Activated naive CD4-positive, alpha-beta T cell treated with anti-CD3 and anti-CD28 coated beads, Interleukin-2, amount 10 ng/mL, durations not matched to agents 7 days and 5 days (primary cell): ENCODE measurements at regions not wholly inside any gene's neighbourhood (a gene's known extent, or its start where the extent isn't known, plus 50 kb on each side); places are given as distances from the start of the nearest gene placed in this dataset.

Experiments used
- CTCF ChIA-PET: fragments of 350-600 bp; sonication (Branson Sonifier 250); formaldehyde crosslinking; loops from one replicate; lab custom pipeline; 2021; ENCODE audit warnings: antibody characterized with exemption; lab: Charles Lee
- DNase-seq: peaks from one replicate; pipeline ENCODE4 v3.0.0-alpha.2; 2020
- H3K27ac Mint-ChIP-seq: one replicate; pipeline ENCODE4 v1.8.0; 2021; ENCODE audit warnings: mild to moderate bottlenecking, moderate library complexity, mixed read lengths
- H3K27me3 Mint-ChIP-seq: one replicate; pipeline ENCODE4 v1.8.0; 2021; ENCODE audit warnings: mild to moderate bottlenecking, mixed read lengths
- H3K36me3 Mint-ChIP-seq: one replicate; pipeline ENCODE4 v1.8.0; 2021; ENCODE audit warnings: mixed read lengths
- H3K4me1 Mint-ChIP-seq: one replicate; pipeline ENCODE4 v1.8.0; 2021; ENCODE audit warnings: mixed read lengths
- H3K4me3 Mint-ChIP-seq: one replicate; pipeline ENCODE4 v1.8.0; 2021; ENCODE audit warnings: mild to moderate bottlenecking, moderate library complexity, mixed read lengths
- H3K9me3 Mint-ChIP-seq: one replicate; pipeline ENCODE4 v1.8.0; 2021; ENCODE audit warnings: mixed read lengths

DNA sequence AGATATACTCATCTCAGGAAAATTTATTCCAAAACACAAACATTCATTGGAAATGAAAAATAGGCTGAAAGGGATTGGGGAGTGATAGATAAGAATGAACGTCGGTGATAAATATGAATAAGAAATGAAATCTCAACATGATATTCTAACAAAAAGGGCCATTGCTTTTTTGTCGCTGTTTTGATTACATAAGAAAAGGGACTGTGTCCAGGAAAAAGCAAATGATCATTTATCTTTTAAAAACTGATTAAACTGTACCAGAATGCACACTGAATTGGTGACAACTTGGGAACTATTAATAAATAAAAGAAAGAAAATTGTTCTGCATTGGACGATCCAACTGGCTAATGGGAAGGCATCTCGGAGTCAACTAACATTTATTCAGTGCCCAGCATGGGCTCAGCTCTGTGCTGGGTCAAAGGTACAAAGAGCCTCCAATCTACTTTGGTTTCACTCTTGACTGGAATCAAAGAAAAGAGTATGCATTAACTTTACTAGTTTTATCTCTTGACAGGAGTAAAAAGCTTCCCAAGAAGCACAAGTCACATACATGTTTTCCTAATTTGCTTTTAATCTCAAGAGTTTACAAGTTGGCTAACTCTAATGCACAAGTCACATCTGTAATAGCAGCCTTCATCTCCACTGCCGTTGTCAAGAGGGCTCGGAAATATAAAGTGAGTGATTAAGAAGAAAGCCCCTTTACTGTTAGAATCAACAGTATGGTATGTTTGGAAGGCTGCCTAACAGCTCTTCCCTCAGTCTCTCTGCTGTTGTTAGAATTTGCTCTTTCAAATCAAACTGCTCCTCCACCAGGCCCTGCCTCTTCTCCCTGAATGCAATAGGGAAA lies 280.0 kb downstream of the IGSF11 start:
- no peak overlapping the region for H3K4me3 Mint-ChIP-seq
- H3K27me3 Mint-ChIP-seq, result no peaks in the 10 kb centered on the region
- H3K36me3 Mint-ChIP-seq, result no peaks in the 10 kb centered on the region
- H3K9me3 Mint-ChIP-seq, result no peaks in the 10 kb centered on the region
- DNase-seq, result no peak
- no peaks in the 10 kb centered on the region for H3K4me1 Mint-ChIP-seq
- CTCF ChIA-PET, result no interaction called here
- no peak overlapping the region for H3K27ac Mint-ChIP-seq

DNA sequence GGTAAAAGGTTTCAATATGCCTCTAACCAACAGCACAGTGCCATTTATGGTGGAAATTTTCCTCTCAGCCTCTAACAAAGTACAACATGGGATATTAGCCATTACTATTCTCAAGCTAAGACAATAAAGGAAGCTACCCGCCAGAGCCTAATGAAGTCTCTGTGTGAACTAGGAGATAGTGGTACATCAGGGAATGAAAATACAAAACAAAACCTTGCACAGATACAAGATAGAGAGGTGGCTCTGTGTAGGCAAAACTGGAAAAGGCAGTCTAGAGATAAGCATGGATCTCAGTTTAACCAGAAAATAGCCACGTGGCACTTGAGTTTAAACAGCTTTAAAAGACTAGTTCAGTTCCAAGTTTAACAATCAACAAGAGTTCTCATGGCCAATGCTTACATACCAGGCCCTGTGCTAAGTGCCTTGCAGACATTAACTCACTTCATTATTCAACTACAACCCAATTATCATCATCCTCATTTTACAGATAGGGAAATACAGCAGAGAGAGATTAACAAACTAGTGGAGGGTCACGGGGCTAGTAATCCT lies 279.3 kb downstream of the IGSF11 start:
- Mint-ChIP-seq H3K4me3 (no peak overlapping the region), H3K27ac (no peak overlapping the region), H3K27me3 (no peaks in the 10 kb centered on the region), H3K36me3 (no peaks in the 10 kb centered on the region), H3K4me1 (no peaks in the 10 kb centered on the region), H3K9me3 (no peaks in the 10 kb centered on the region)
- no peak for DNase-seq
- CTCF ChIA-PET, result no interaction called here

DNA sequence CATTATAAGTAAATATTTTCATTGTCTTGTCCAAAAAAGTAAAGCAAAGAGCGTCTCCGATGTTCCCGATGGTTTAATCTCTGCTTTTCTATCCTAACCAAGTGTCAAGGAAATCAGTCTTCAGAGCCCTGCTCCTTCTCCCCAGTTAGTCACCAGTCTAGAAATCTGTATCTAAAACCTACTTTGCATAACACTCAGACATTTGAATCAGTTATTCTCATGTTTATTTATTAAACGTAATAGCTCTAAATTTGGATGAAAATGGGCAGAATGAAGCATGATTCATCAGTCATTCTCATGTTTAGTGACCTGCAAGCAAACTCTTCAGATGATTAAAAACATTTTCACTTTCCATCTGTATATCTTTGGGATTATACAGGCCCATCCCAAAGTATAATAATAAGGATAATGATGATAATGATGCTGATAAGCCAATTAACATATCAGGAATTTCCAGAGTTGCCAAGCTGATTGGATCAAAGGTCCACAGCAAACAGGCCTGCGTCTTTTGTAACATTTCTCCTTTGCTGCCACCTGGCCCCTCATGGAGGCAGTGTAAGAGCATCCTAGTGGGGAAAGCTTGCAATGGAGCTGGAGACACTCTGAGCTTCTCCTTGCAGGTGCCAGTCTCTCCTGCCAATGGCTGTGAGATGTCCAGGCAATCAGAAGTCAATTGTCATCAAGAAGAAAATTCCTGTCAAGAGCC lies 273.9 kb downstream of the IGSF11 start:
- H3K9me3 Mint-ChIP-seq, result no peaks in the 10 kb centered on the region
- no peak for DNase-seq
- H3K27ac Mint-ChIP-seq, result no peak overlapping the region
- H3K4me3 Mint-ChIP-seq, result no peak overlapping the region
- CTCF ChIA-PET, result no interaction called here
- no peaks in the 10 kb centered on the region for H3K4me1 Mint-ChIP-seq
- no peaks in the 10 kb centered on the region for H3K36me3 Mint-ChIP-seq
- no peaks in the 10 kb centered on the region for H3K27me3 Mint-ChIP-seq

DNA sequence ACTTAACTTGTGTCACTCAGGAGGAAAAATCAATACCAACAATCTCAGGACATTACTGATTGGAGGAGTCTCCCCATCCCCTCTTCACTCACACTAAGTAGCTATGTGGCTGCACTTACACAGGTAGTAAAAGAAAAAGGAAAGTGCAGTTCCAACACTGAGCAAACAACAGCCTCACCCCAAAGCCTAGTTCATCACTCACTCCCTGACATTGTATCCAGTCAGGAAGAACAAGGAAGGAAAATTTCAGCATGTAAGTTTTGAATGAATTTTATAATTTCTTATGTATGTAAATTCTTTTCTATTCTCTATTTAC lies 273.4 kb downstream of the IGSF11 start:
- CTCF ChIA-PET, result no interaction called here
- H3K27ac Mint-ChIP-seq, result no peak overlapping the region
- DNase-seq, result no peak
- H3K4me3 Mint-ChIP-seq, result no peak overlapping the region
- no peaks in the 10 kb centered on the region for H3K9me3 Mint-ChIP-seq
- no peaks in the 10 kb centered on the region for H3K36me3 Mint-ChIP-seq
- H3K4me1 Mint-ChIP-seq, result no peaks in the 10 kb centered on the region
- no peaks in the 10 kb centered on the region for H3K27me3 Mint-ChIP-seq

DNA sequence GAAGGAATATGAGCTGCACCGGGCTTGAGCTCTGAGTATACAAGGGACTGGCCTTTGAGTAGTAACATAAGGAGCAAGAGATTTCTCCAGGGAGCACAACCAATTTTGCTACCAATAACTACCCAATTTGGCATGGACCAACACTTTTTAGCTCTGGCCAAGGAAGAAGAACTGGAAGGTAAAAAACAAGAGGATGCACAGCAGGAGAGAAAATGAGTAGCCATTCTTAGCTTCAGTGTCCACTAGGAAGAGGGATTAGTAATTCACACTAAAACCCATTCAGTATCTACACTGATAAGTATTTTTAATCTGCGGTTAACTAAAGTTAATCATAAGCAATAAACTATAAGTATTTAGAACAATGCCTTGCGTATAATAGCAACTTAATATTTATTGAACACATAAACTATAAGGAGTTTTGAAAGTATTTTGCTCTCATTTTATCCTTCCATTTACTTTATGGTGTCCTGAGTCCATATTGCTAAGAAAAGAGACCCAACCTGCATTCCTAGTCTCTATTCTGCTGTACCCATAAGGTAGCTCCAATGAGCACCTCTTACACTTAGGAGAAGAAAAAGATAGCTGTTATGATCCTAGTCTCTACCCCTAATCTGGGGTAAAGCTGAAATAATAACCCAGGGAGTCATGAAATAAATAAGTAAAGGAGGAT lies 268.9 kb downstream of the IGSF11 start:
- Mint-ChIP-seq H3K27me3 (no peaks in the 10 kb centered on the region), H3K4me1 (no peaks in the 10 kb centered on the region), H3K9me3 (no peaks in the 10 kb centered on the region), H3K4me3 (no peak overlapping the region), H3K27ac (no peak overlapping the region), H3K36me3 (no peaks in the 10 kb centered on the region)
- no peak for DNase-seq
- CTCF ChIA-PET, result no interaction called here

DNA sequence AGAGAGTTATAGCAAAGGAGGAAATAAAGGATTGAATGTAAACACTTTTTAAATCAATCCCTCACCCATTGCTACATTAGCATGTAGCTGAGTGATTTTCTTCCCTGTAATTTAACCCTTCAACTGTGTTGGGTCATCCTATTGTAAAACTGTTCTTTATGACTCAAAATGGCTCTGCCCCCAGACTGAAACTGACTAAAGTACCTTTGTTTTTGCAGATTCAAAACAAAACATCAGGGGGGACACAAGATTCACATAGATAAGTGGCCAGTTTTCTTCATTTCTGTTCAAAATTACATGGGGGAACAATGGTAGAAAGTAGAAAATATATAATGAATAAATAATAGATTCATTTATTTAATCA lies 268.4 kb downstream of the IGSF11 start:
- H3K9me3 Mint-ChIP-seq, result no peaks in the 10 kb centered on the region
- CTCF ChIA-PET, result no interaction called here
- H3K4me3 Mint-ChIP-seq, result no peak overlapping the region

DNA sequence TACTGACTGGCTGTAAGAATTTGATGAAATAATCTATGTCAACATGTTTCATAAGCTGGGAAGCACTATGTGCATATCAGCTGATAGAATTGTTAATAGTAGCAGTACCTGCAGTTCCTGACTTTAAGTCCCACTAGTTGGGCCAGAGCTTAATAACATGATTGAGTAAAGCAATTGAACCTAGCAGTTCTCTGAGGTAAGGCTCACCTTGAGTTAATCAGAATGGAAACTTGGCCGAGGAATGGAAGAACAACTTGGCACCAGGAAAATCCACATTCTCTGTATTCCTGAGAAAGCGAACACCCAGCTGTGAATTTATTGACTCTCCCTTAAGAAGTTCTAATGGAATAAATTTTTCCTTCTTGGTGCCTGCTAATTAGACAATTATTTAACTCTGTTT lies 262.6 kb downstream of the IGSF11 start:
- DNase-seq, result no peak
- Mint-ChIP-seq H3K9me3 (no peaks in the 10 kb centered on the region), H3K27ac (no peak overlapping the region), H3K4me3 (no peak overlapping the region), H3K27me3 (peaks cover 3% of the 10 kb centered on the region), H3K4me1 (no peaks in the 10 kb centered on the region), H3K36me3 (no peaks in the 10 kb centered on the region)
- CTCF ChIA-PET, result no interaction called here

More for the DNA sequence above, 268.4 kb downstream of the IGSF11 start:
- Mint-ChIP-seq H3K4me1 (no peaks in the 10 kb centered on the region), H3K27ac (no peak overlapping the region), H3K27me3 (no peaks in the 10 kb centered on the region), H3K36me3 (no peaks in the 10 kb centered on the region)
- no peak for DNase-seq

DNA sequence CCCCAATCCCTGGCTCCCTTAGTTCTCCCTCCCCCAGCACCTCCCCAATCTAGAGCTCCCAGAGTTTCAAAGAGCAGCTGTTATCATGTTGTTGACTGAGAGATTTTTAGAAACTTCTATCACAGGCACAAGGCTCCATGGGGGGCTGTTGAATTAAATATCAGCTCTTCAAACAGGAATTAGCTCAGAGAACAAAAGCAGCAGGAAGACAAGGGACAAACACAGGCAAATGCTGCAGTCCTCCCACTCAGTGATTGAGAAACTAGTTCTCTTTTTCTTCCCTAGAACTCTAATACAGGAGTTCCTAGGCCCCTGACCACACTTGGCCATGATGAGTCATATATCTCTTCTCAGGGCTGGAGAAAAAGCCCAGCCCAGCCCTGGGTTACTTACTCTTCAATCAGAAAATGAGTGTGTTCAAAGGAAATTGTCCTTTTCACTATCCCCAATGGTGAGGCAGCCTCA lies 262.1 kb downstream of the IGSF11 start:
- no peaks in the 10 kb centered on the region for H3K9me3 Mint-ChIP-seq
- H3K27me3 Mint-ChIP-seq, result peaks cover 3% of the 10 kb centered on the region
- no peaks in the 10 kb centered on the region for H3K36me3 Mint-ChIP-seq
- no peak for DNase-seq
- H3K4me1 Mint-ChIP-seq, result no peaks in the 10 kb centered on the region
- CTCF ChIA-PET, result no interaction called here
- H3K4me3 Mint-ChIP-seq, result no peak overlapping the region
- no peak overlapping the region for H3K27ac Mint-ChIP-seq

DNA sequence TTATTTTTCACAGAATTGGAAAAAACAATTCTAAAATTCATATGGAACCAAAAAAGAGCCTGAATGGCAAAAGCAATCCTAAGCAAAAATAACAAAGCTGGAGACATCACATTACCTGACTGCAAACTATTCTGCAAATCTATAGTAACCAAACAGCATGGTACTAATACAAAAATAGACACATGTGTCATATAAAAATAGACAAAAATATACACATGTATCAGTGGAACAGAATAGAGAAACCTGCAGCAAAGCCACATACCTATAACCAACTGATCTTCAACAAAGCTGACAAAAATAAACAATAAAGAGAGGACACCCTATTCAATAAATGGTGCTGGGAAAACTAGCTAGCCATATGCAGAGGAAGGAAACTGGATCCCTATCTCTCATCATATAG lies 259.6 kb downstream of the IGSF11 start:
- Mint-ChIP-seq H3K4me1 (no peaks in the 10 kb centered on the region), H3K9me3 (no peaks in the 10 kb centered on the region), H3K27ac (no peak overlapping the region), H3K27me3 (peaks cover 3% of the 10 kb centered on the region), H3K36me3 (no peaks in the 10 kb centered on the region), H3K4me3 (no peak overlapping the region)
- DNase-seq, result no peak
- CTCF ChIA-PET, result no interaction called here

DNA sequence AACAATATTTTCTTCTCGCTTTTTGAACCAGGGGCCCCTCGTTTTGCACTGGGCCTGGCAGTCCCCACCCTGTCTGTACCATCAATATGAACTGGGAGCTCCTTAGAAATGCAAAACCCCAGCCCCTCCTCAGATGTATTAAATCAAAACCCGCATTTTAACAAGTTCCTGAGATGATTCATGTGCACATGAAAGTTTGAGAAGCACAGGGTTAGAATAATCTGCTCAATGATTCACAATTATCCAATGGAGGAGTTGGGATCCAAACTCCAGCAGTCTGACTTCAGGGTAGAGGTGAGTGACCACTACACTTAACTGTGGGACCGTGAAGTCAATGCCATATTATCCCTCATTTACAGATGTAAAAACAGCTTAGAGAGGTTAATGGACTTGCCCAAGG lies 256.4 kb downstream of the IGSF11 start:
- Mint-ChIP-seq H3K27ac (no peak overlapping the region), H3K4me3 (no peak overlapping the region), H3K4me1 (no peaks in the 10 kb centered on the region), H3K27me3 (peaks cover 3% of the 10 kb centered on the region), H3K36me3 (no peaks in the 10 kb centered on the region), H3K9me3 (no peaks in the 10 kb centered on the region)
- no peak for DNase-seq
- CTCF ChIA-PET, result no interaction called here

DNA sequence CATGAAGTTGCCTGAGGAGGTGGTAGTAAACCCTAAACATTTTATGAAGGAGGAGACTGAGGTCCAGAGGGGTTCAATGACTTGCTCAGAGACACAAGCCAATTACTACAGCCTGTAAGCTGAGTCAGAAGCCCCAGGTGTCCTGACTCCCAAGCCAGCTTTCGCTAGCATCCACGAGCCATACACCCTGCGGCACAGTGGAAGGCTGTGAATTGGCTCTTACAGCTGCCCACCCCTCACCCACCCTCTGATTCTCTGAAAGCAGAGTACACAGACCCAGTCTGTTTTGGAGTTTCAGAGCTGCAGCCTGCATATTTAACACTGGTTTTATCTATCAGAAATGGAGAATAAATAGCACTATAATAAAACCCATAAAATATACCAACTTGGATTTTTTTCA lies 253.4 kb downstream of the IGSF11 start:
- Mint-ChIP-seq H3K4me1 (no peaks in the 10 kb centered on the region), H3K4me3 (no peak overlapping the region), H3K27ac (no peak overlapping the region), H3K36me3 (no peaks in the 10 kb centered on the region), H3K27me3 (peaks cover under 1% of the 10 kb centered on the region), H3K9me3 (no peaks in the 10 kb centered on the region)
- no peak for DNase-seq
- CTCF ChIA-PET, result no interaction called here

DNA sequence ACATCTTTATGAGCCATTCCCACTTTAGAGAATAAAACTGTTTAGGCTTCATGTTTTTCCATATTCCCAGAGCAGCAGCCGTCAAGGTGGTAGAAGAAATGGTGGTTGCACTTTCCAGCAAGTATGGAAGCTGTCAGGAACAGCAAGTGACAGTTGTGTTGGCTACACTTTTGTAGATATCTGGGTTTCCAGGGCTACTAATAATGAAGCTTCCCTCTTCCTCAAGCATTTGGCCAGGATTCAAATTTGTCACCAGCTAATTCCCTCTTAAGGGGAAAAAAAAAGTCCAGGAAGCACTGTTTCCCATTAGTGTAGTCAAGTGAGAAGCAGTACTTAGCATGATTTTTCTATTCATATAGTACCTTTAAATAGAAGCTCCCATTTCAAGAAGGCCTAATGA lies 252.8 kb downstream of the IGSF11 start:
- H3K4me3 Mint-ChIP-seq, result no peak overlapping the region
- H3K4me1 Mint-ChIP-seq, result no peaks in the 10 kb centered on the region
- DNase-seq, result no peak
- H3K27ac Mint-ChIP-seq, result no peak overlapping the region
- no peaks in the 10 kb centered on the region for H3K27me3 Mint-ChIP-seq
- CTCF ChIA-PET, result no interaction called here
- H3K9me3 Mint-ChIP-seq, result no peaks in the 10 kb centered on the region
- no peaks in the 10 kb centered on the region for H3K36me3 Mint-ChIP-seq

DNA sequence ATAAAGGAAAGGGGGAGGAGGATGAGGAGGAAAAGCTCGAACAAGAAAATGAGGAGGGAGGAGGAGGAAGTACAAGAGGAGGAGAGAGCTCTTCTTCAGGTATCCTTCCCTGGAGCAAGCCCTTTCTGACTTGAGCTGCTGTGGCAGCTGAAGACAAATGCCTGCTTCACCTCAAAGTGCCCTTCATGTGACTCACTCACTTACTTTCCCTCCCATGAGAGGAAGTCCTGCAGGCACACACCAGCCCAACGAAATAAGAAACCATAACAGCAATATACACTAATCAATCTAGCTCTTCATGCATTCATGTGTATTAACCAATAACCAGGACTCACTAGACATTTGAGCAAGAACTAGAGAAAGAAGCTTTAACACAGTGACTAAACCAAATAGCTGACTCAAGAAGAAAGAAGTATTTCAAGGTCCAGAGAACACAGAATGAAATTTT lies 251.9 kb downstream of the IGSF11 start:
- no peak for DNase-seq
- no peak overlapping the region for H3K4me3 Mint-ChIP-seq
- no peaks in the 10 kb centered on the region for H3K9me3 Mint-ChIP-seq
- no peaks in the 10 kb centered on the region for H3K4me1 Mint-ChIP-seq
- H3K36me3 Mint-ChIP-seq, result no peaks in the 10 kb centered on the region
- H3K27ac Mint-ChIP-seq, result no peak overlapping the region
- no peaks in the 10 kb centered on the region for H3K27me3 Mint-ChIP-seq
- CTCF ChIA-PET, result no interaction called here

DNA sequence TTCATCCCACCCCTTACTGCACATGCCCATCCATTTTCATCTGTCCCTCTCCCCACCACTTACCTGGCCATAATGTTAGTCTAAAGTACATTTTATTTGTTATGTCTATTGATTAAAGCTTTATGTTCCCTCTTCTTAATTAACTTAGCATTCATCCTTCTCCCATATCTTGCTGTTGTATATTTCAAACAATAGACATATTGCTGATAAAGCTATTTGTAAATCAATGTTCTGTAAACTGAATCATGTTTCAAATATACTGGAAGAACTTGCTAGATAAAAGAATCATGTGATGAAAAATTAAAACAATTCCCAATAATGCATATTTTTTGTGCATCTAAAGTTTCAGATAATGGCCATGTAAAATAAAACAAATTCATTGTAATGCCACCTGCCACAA lies 249.2 kb downstream of the IGSF11 start:
- Mint-ChIP-seq H3K27ac (no peak overlapping the region), H3K9me3 (no peaks in the 10 kb centered on the region), H3K27me3 (no peaks in the 10 kb centered on the region), H3K4me3 (no peak overlapping the region), H3K36me3 (no peaks in the 10 kb centered on the region), H3K4me1 (no peaks in the 10 kb centered on the region)
- CTCF ChIA-PET, result no interaction called here
- DNase-seq, result no peak
